MM.1S (cell line): ENCODE measurements at regions not wholly inside any gene's neighbourhood (a gene's known extent, or its start where the extent isn't known, plus 50 kb on each side); places are given as distances from the start of the nearest gene placed in this dataset.

Experiments
- CTCF ChIP-seq: fragments of 300-600 bp; sonication (generic); IDR thresholded peaks from 2 replicates; pipeline ENCODE4 v1.5.1; 2016; ENCODE audit warnings: antibody characterized with exemption, low read length, mixed read lengths
- EZH2 ChIP-seq: fragments of 300-600 bp; sonication (generic); optimal IDR thresholded peaks from 2 replicates; pipeline ENCODE3; 2017; ENCODE audit warnings: low read depth, mild to moderate bottlenecking, antibody characterized with exemption, low read length, mixed read lengths
- EZH2phosphoT487 ChIP-seq: fragments of 300-600 bp; sonication (generic); IDR thresholded peaks from 2 replicates; pipeline ENCODE4 v1.6.1; 2018; ENCODE audit warnings: antibody characterized with exemption, low read length

GRCh38 chr4:8796096-8796495 is 75.5 kb downstream of the HMX1 start:
- TF ChIP-seq EZH2 (no peak), EZH2phosphoT487 (no peak), CTCF (no peak)
